ENCODE measurements at regions not wholly inside any gene's neighbourhood (a gene's known extent, or its start where the extent isn't known, plus 50 kb on each side); places are given as distances from the start of the nearest gene placed in this dataset.

- TF ChIP-seq CTCF (conservative IDR thresholded peaks at IDR 0.05; ENCODE audit: low read length) = no peak
- TF ChIP-seq EZH2phosphoT487 (IDR thresholded peaks at IDR 0.05; ENCODE audit: borderline replicate concordance, low read depth, low read length) = no peak
These were observed 307.0 kb upstream of the PTBP2 start for GRCh38 chr1:96414598-96414997.

Measured in OCI-LY7 (cell line).